PFSK-1 (cell line): ENCODE measurements at regions not wholly inside any gene's neighbourhood (a gene's known extent, or its start where the extent isn't known, plus 50 kb on each side); places are given as distances from the start of the nearest gene placed in this dataset.

Experiments
- POLR2AphosphoS5 ChIP-seq: IDR thresholded peaks from 2 replicates; pipeline ENCODE4 v1.6.1; 2012; ENCODE audit warnings: low read depth, mild to moderate bottlenecking, control low read depth, low read length, moderate library complexity
- REST ChIP-seq, 2 experiments: IDR thresholded peaks; 2 replicates each; pipeline versions ENCODE4 v1.6.1 to v1.8.0; 2011 to 2012; ENCODE audit warnings: low read depth in 2 of 2, low read length in 2 of 2, control low read depth in 1 of 2, inconsistent platforms in 1 of 2, mild to moderate bottlenecking in 1 of 2, moderate library complexity in 1 of 2; ENCODE audit not compliant: insufficient read depth in 1 of 2

GRCh38 chr2:204251158-204251997 is 293.9 kb upstream of the PARD3B start:
- TF ChIP-seq POLR2AphosphoS5 = no peak
- TF ChIP-seq REST (IDR thresholded peaks at IDR 0.05; ENCODE audit: insufficient read depth in 1 of 2, low read depth in 2 of 2, low read length in 2 of 2) = no peak
